Left ventricle myocardium inferior (tissue), 1 donor: ENCODE measurements at regions not wholly inside any gene's neighbourhood (a gene's known extent, or its start where the extent isn't known, plus 50 kb on each side); places are given as distances from the start of the nearest gene placed in this dataset.

Experiments
- DNase-seq: peaks from one replicate; pipeline ENCODE4 v3.0.0-alpha.2; 2020
- H3K27ac ChIP-seq: fragments of 200-600 bp; replicated peaks from 2 replicates; pipeline ENCODE4 v1.8.0; 2021
- H3K27me3 ChIP-seq: fragments of 200-600 bp; 2 replicates; pipeline ENCODE4 v1.8.0; 2021; ENCODE audit warnings: low read depth
- H3K36me3 ChIP-seq: fragments of 200-600 bp; 2 replicates; pipeline ENCODE4 v1.8.0; 2021
- H3K4me1 ChIP-seq: fragments of 200-600 bp; 2 replicates; pipeline ENCODE4 v1.8.0; 2021
- H3K4me3 ChIP-seq: fragments of 200-600 bp; 2 replicates; pipeline ENCODE4 v1.8.0; 2021; ENCODE audit warnings: mild to moderate bottlenecking, moderate library complexity
- H3K9me3 ChIP-seq: fragments of 200-600 bp; replicated peaks from 2 replicates; pipeline ENCODE4 v1.8.0; 2021
- intact Hi-C: fragments of 100-400 bp; cut with micrococcal nuclease; formaldehyde crosslinking; loops from one replicate; pipeline ENCODE4 v1.11.0; 2022
- TF ChIP-seq, protein P1 (sequence below): fragments of 200-600 bp; IDR thresholded peaks from 2 replicates; pipeline ENCODE4 v1.8.0; 2021; ENCODE audit warnings: antibody characterized with exemption, mild to moderate bottlenecking, borderline replicate concordance
- donor health status: DM: no; HTN: yes; CAD: no; lungs with severe emphysema.

GRCh38 chr3:25086721-25087120 lies 341.3 kb upstream of the RARB start:
- intact Hi-C loops = no loop called here
- Histone ChIP-seq H3K27me3 (no peaks in the 10 kb centered on the region), H3K27ac (no peak overlapping the region), H3K36me3 (no peaks in the 10 kb centered on the region), H3K4me1 (no peaks in the 10 kb centered on the region), H3K4me3 (no peak overlapping the region), H3K9me3 (peaks cover 7% of the 10 kb centered on the region)
- DNase-seq = no peak
- TF ChIP-seq, protein P1, sequence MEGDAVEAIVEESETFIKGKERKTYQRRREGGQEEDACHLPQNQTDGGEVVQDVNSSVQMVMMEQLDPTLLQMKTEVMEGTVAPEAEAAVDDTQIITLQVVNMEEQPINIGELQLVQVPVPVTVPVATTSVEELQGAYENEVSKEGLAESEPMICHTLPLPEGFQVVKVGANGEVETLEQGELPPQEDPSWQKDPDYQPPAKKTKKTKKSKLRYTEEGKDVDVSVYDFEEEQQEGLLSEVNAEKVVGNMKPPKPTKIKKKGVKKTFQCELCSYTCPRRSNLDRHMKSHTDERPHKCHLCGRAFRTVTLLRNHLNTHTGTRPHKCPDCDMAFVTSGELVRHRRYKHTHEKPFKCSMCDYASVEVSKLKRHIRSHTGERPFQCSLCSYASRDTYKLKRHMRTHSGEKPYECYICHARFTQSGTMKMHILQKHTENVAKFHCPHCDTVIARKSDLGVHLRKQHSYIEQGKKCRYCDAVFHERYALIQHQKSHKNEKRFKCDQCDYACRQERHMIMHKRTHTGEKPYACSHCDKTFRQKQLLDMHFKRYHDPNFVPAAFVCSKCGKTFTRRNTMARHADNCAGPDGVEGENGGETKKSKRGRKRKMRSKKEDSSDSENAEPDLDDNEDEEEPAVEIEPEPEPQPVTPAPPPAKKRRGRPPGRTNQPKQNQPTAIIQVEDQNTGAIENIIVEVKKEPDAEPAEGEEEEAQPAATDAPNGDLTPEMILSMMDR = no peak

DNA sequence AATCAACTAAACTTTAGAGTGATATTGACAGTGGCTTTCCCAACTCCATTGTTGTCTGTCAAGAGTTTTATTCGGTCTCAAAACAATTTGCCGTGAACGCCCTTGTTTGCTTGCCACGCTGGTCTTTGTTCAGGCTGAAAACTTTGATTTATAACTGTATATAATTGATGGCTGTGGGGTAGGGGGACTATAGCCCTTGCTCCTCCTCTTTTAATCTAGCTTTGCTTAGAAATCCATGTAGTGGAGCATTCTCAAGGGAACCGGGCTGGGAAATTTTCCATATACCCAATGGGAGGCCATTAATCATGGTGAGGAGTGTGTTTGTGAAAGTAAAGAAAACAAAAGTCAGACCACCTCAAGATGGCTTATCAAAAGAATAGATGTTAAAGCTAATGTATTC lies 339.8 kb upstream of the RARB start:
- Histone ChIP-seq H3K4me3 (no peak overlapping the region), H3K27me3 (no peaks in the 10 kb centered on the region), H3K4me1 (no peaks in the 10 kb centered on the region), H3K27ac (no peak overlapping the region), H3K36me3 (no peaks in the 10 kb centered on the region), H3K9me3 (peaks cover 7% of the 10 kb centered on the region)
- TF ChIP-seq, protein P1 = no peak
- DNase-seq = no peak
- intact Hi-C loops = no loop called here

DNA sequence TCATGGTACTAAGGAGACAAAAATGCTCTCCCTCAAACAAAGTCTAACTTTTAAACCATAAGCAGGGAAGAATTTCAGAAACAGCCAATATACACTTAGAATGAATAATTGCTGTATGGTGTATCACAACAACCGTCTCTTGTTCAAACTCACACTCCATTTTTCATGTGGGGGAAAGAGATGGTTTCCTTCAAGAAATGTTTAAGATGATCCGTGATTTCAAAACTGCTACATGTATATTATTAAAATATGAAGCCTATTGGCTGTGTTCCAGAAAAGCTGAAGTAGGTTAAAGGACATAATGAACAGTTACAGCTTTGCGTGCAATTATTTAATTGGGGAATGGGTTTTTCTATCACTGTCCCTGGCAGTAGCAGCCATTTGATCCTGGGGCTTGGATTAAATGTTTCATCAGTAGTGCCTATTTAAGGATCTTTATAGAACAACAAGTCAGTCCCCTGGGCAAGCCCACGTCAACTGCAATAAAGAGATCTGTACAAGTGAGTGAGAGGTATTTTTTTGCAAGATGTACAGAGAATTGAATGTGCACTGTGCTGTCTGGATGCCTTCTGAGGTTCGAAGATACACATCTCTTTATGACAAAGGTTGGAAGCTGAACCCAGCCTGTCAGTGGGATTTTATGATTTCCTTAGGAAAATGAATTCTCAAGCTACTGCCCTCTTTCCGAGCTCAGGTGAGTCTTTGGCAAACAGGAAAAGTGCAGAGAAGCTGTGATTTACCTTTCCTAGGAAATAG lies 337.2 kb upstream of the RARB start:
- intact Hi-C loops = no loop called here
- peaks cover 3% of the 10 kb centered on the region for H3K9me3 ChIP-seq
- TF ChIP-seq, protein P1 = no peak
- H3K4me3 ChIP-seq = no peak overlapping the region
- H3K4me1 ChIP-seq = no peaks in the 10 kb centered on the region
- H3K36me3 ChIP-seq = no peaks in the 10 kb centered on the region
- no peaks in the 10 kb centered on the region for H3K27me3 ChIP-seq
- DNase-seq = no peak
- no peak overlapping the region for H3K27ac ChIP-seq

DNA sequence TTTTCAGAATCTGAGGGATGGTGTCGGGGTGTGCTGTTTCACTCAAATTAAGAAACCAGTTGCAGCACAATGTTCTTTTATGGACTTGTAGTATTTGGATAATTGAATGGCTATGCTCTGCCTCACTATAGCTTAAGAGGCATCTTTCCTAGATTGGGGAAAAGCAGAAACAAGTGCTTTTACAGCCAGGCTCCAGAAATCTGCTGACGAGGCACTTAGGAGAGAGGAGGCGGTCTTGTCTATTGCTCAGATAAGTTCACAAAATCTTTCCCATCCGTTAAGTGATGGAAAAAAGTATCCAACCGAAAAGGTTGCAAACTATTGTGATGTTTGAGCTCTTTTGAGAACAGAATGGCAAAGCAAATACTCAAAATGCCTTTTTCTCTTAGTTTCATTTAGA lies 336.1 kb upstream of the RARB start:
- no peak for DNase-seq
- no peaks in the 10 kb centered on the region for H3K36me3 ChIP-seq
- no peaks in the 10 kb centered on the region for H3K27me3 ChIP-seq
- intact Hi-C loops = no loop called here
- TF ChIP-seq, protein P1 = no peak
- H3K27ac ChIP-seq = no peak overlapping the region
- no peaks in the 10 kb centered on the region for H3K9me3 ChIP-seq
- H3K4me3 ChIP-seq = no peak overlapping the region
- no peaks in the 10 kb centered on the region for H3K4me1 ChIP-seq

- intact Hi-C loops = no loop called here
- H3K27me3 ChIP-seq = no peaks in the 10 kb centered on the region
- no peak overlapping the region for H3K27ac ChIP-seq
- H3K4me1 ChIP-seq = no peaks in the 10 kb centered on the region
- no peak for DNase-seq
- TF ChIP-seq, protein P1 = peak; percentile 34
- H3K9me3 ChIP-seq = no peaks in the 10 kb centered on the region
- no peak overlapping the region for H3K4me3 ChIP-seq
- no peaks in the 10 kb centered on the region for H3K36me3 ChIP-seq
Observed at GRCh38 chr3:25094932-25095685, 333.0 kb upstream of the RARB start.
